ENCODE measurements at regions not wholly inside any gene's neighbourhood (a gene's known extent, or its start where the extent isn't known, plus 50 kb on each side); places are given as distances from the start of the nearest gene placed in this dataset.
"Not testable (repeated sequence)": the region's sequence is repeated elsewhere in the genome, so short reads cannot be mapped to it uniquely, and the experiment has no call there.

DNA sequence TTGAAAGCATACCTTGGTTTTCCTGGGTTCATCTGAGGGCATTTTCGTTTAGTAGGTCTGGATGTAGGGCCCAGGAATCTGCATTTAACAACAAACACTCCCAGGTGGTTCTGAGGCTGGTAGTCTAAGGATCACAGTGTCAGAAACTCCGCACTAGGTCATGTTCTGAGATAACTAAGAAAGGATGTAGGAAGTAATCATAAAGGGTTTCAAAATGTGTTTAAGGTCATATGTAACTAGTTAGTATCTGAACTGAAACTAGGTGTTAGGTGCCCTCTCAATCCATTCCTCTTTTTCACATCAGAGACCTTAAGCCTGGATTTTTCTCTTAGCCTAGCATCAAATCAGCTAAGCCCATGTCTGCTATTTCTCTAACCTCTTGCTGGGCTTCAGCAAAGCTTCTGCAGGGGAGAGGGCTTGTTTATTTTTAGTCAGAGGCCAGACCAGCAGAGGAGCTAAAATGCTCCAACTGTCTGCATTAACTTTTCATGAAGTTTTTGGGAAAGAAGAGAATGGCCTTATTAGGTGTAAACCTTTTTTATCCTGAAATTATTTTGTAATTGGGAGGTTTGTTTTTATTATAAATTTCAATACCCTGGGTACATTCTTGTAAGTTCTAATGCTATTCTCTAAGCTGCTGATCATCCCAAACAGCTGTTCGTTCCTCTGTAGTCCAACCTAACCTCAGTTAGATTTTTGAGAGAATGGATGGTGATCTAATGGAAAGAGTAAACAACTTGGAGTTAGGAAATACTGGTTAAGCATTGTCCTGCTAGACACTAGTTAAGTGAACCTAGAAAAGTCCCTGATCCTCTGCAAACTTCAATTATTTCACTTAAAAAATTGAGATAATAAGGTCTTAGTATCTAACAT lies 262.8 kb upstream of the RFC3 start:
- intact Hi-C loops (cut with DNase I; ENCODE audit: low total_unique reads): no loop called here
- no peak for DNase-seq
- H3K27ac ChIP-seq: peak overlapping the region in 1 of 2 donors; percentile 23
- no peaks in the 10 kb centered on the region for H3K36me3 ChIP-seq
- H3K4me3 ChIP-seq: no peak overlapping the region
- no peaks in the 10 kb centered on the region for H3K4me1 ChIP-seq
- no peaks in the 10 kb centered on the region for H3K9me3 ChIP-seq
- H3K27me3 ChIP-seq: no peaks in the 10 kb centered on the region
- TF ChIP-seq, protein P1, sequence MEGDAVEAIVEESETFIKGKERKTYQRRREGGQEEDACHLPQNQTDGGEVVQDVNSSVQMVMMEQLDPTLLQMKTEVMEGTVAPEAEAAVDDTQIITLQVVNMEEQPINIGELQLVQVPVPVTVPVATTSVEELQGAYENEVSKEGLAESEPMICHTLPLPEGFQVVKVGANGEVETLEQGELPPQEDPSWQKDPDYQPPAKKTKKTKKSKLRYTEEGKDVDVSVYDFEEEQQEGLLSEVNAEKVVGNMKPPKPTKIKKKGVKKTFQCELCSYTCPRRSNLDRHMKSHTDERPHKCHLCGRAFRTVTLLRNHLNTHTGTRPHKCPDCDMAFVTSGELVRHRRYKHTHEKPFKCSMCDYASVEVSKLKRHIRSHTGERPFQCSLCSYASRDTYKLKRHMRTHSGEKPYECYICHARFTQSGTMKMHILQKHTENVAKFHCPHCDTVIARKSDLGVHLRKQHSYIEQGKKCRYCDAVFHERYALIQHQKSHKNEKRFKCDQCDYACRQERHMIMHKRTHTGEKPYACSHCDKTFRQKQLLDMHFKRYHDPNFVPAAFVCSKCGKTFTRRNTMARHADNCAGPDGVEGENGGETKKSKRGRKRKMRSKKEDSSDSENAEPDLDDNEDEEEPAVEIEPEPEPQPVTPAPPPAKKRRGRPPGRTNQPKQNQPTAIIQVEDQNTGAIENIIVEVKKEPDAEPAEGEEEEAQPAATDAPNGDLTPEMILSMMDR (IDR thresholded peaks at IDR 0.05): no peak
- TF ChIP-seq POLR2A (IDR thresholded peaks at IDR 0.05): no peak

DNA sequence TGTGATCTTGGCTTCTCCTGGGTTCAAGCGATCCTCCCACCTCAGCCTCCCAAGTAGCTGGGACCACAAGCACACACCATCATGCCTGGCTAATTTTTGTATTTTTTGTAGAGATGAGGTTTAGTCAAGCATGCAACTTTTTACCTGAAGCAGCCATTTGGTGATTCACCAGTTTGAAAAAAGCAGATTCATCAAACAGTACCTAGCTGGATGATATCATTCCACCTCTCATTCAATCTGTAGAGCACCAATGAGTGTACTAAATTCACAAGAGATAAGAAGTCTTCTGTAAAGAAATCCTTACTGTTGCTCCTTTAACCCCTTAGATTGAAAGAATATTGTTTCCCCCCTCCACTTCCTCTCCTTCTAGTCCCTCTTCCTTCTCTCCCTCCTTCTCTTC lies 261.1 kb upstream of the RFC3 start:
- no peak for DNase-seq
- Histone ChIP-seq H3K27me3 (no peaks in the 10 kb centered on the region), H3K4me3 (no peak overlapping the region), H3K9me3 (no peaks in the 10 kb centered on the region), H3K4me1 (no peaks in the 10 kb centered on the region), H3K36me3 (no peaks in the 10 kb centered on the region), H3K27ac (no peak overlapping the region)
- TF ChIP-seq, protein P1 (IDR thresholded peaks at IDR 0.05): no peak
- no peak for TF ChIP-seq POLR2A (IDR thresholded peaks at IDR 0.05)
- intact Hi-C loops (cut with DNase I; ENCODE audit: low total_unique reads): no loop called here

DNA sequence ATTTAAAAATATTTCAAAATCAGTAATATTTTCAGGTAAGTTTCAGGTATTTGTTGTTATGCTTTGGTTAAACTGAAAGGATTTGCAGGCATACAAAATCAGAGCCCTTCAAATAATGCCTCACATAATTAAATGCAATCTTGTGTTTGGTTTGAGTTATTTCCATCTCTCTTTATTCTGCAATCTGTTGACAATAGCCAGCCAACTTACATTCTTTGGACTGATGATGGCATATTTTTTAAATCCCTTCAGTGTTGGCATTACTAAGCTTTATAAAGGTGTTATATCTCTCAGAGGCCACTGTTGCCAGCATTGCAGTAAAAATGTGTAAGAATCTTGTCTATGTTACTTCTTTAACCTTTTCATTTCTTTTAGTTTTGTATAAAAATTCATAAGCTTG lies 257.2 kb upstream of the RFC3 start:
- H3K4me3 ChIP-seq: no peak overlapping the region
- no peaks in the 10 kb centered on the region for H3K36me3 ChIP-seq
- no peak for TF ChIP-seq POLR2A (IDR thresholded peaks at IDR 0.05)
- H3K27ac ChIP-seq: no peak overlapping the region
- H3K27me3 ChIP-seq: no peaks in the 10 kb centered on the region
- H3K9me3 ChIP-seq: no peaks in the 10 kb centered on the region
- intact Hi-C loops (cut with DNase I; ENCODE audit: low total_unique reads): no loop called here
- DNase-seq: no peak
- H3K4me1 ChIP-seq: no peaks in the 10 kb centered on the region

DNA sequence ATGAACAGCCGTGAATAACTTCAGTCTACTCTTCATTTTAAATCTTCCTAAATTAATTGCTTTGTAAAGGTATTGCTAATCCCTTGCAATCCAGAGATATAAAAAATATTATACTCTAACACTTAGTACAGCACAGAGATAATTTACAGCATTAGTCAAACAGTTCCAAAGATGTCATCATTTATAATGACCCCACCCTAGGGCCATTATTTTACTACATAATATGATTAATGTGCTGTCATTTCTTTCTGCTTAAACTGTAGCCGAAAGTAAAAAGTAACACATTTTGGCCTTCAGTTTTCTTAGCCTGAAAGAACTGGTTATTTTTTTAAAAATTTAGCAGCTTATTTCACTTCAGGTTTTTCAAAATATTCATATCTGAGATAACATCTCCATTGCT lies 256.3 kb upstream of the RFC3 start:
- no peak for TF ChIP-seq POLR2A (IDR thresholded peaks at IDR 0.05)
- TF ChIP-seq, protein P1 (IDR thresholded peaks at IDR 0.05): no peak
- Histone ChIP-seq H3K4me1 (no peaks in the 10 kb centered on the region), H3K9me3 (no peaks in the 10 kb centered on the region), H3K27me3 (no peaks in the 10 kb centered on the region), H3K4me3 (no peak overlapping the region), H3K36me3 (no peaks in the 10 kb centered on the region), H3K27ac (no peak overlapping the region)
- DNase-seq: no peak
- intact Hi-C loops (cut with DNase I; ENCODE audit: low total_unique reads): no loop called here

DNA sequence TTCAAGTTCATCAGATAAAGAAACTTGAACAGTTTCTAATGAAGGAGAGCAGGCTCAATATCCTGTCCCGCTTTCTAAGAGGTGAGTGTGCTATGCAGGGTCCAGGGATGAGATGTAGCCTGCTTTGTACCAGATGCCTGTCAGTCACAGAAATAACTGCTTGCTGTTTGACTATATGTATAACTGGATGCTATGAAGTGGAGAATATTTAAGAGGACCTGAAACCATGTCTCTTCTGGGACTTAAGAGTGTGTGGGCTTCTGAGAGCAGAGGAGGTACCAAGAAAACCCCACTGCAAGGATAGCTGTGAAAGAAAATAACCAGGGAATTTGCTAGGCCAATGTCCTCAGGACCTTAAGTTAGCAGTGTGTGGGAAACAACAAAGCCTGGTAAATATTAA lies 246.3 kb upstream of the RFC3 start:
- Histone ChIP-seq H3K36me3 (no peaks in the 10 kb centered on the region), H3K9me3 (no peaks in the 10 kb centered on the region), H3K4me3 (no peak overlapping the region), H3K4me1 (no peaks in the 10 kb centered on the region), H3K27ac (no peak overlapping the region), H3K27me3 (no peaks in the 10 kb centered on the region)
- TF ChIP-seq POLR2A (IDR thresholded peaks at IDR 0.05): no peak
- TF ChIP-seq, protein P1 (IDR thresholded peaks at IDR 0.05): no peak
- DNase-seq: no peak
- intact Hi-C loops (cut with DNase I; ENCODE audit: low total_unique reads): no loop called here

DNA sequence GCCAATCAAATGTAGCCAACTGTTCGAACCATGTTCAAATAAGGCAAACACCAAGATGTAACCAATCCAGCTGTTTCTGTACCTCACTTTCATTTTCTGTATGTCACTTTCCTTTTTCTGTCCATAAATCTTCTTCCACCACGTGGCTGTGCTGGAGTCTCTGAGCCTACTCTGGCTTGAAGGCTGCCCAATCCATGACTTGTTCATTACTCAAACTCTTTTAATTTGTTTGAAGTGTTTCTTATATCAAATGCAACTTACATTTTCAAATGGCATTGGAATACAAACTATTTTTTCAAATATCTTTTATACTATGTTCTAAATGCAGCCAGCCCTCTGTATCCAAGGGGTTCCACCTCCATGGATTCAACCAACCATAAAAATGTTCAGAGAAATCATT lies 245.6 kb upstream of the RFC3 start:
- H3K36me3 ChIP-seq; H3K9me3 ChIP-seq; H3K4me1 ChIP-seq; intact Hi-C loops (cut with DNase I; ENCODE audit: low total_unique reads); H3K27me3 ChIP-seq; H3K4me3 ChIP-seq; DNase-seq; H3K27ac ChIP-seq: not testable (repeated sequence)

Data from uterus (tissue), 3 donors.